K562 (cell line): ENCODE measurements at regions not wholly inside any gene's neighbourhood (a gene's known extent, or its start where the extent isn't known, plus 50 kb on each side); places are given as distances from the start of the nearest gene placed in this dataset.
A peak's percentile ranks its signal among the peaks of the same experiment; 100 is the strongest.

Experiments
- ARID3B ChIP-seq: fragments of 250-450 bp; sonication (Bioruptor Pico); IDR thresholded peaks from 2 replicates; pipeline ENCODE4 v1.4.0; 2020; ENCODE audit warnings: borderline replicate concordance
- BRD4 ChIP-seq: fragments of 200-600 bp; sonication (generic); IDR thresholded peaks from 2 replicates; pipeline ENCODE4 v1.6.1; 2017; ENCODE audit warnings: inconsistent platforms
- E2F4 ChIP-seq: sonication (generic); formaldehyde crosslinking; IDR thresholded peaks from 2 replicates; pipeline ENCODE4 v1.8.0; 2022; ENCODE audit warnings: mild to moderate bottlenecking, low read depth, missing genetic modification reagents
- FIP1L1 ChIP-seq: fragments of 200-400 bp; formaldehyde crosslinking; IDR thresholded peaks from 2 replicates; pipeline ENCODE4 v1.6.1; 2018; ENCODE audit warnings: mild to moderate bottlenecking, low read depth, low read length; ENCODE audit not compliant: poor library complexity, severe bottlenecking
- GATAD2A ChIP-seq: fragments of 450-650 bp; IDR thresholded peaks from 2 replicates; pipeline ENCODE4 v1.6.1; 2017
- HSF4 ChIP-seq: fragments of 250-450 bp; sonication (Bioruptor Pico); IDR thresholded peaks from 2 replicates; pipeline ENCODE4 v2.1.2; 2022; ENCODE audit warnings: mild to moderate bottlenecking, moderate library complexity, borderline replicate concordance
- ID3 ChIP-seq, 2 experiments: fragments of 250-450 bp in 1 of 2; fragments of 450-650 bp in 1 of 2; sonication (Bioruptor Pico) in 1 of 2; IDR thresholded peaks; 2 replicates each; pipeline versions ENCODE4 v1.6.1 to v1.8.0; 2016 to 2021; ENCODE audit warnings: mild to moderate bottlenecking in 2 of 2, moderate library complexity in 2 of 2, missing compliant biosample characterization in 1 of 2, missing genetic modification characterization in 1 of 2
- KLF13 ChIP-seq: fragments of 450-650 bp; IDR thresholded peaks from 2 replicates; pipeline ENCODE4 v1.6.1; 2016; ENCODE audit warnings: missing genetic modification characterization, low read depth, mild to moderate bottlenecking, missing compliant biosample characterization, moderate library complexity, borderline replicate concordance
- KLF6 ChIP-seq: fragments of 250-450 bp; sonication (Bioruptor Pico); IDR thresholded peaks from 2 replicates; pipeline ENCODE4 v1.4.0; 2020; ENCODE audit warnings: mild to moderate bottlenecking, moderate library complexity, borderline replicate concordance
- L3MBTL2 ChIP-seq: fragments of 450-650 bp; IDR thresholded peaks from 2 replicates; pipeline ENCODE4 v1.6.1; 2016; ENCODE audit warnings: mild to moderate bottlenecking, moderate library complexity
- PRDM10 ChIP-seq: fragments of 450-650 bp; IDR thresholded peaks from 2 replicates; pipeline ENCODE4 v1.6.1; 2018; ENCODE audit not compliant: partially characterized antibody
- RFX7 ChIP-seq: fragments of 250-450 bp; sonication (Bioruptor Pico); IDR thresholded peaks from 2 replicates; pipeline ENCODE4 v1.5.1; 2021; ENCODE audit warnings: mild to moderate bottlenecking
- THRA ChIP-seq: fragments of 450-650 bp; IDR thresholded peaks from 2 replicates; pipeline ENCODE4 v1.6.1; 2017; ENCODE audit warnings: mild to moderate bottlenecking, moderate library complexity
- VEZF1 ChIP-seq: fragments of 200-800 bp; sonication (Bioruptor generic); IDR thresholded peaks from 2 replicates; pipeline ENCODE4 v1.6.1; 2017; ENCODE audit warnings: missing genetic modification characterization, missing compliant biosample characterization
- ZBTB9 ChIP-seq: fragments of 450-650 bp; formaldehyde crosslinking; IDR thresholded peaks from 2 replicates; pipeline ENCODE4 v1.4.0; 2020; ENCODE audit warnings: mild to moderate bottlenecking, moderate library complexity
- ZNF583 ChIP-seq: fragments of 250-450 bp; sonication (Bioruptor Pico); IDR thresholded peaks from 2 replicates; pipeline ENCODE4 v1.4.0; 2020

- TF ChIP-seq ID3 (CRISPR knock-in tag; IDR thresholded peaks at IDR 0.05) = no peak
- no peak for TF ChIP-seq ID3 (tag; IDR thresholded peaks at IDR 0.05)
- no peak for TF ChIP-seq ARID3B (CRISPR knock-in tag)
- TF ChIP-seq FIP1L1 = no peak
- TF ChIP-seq E2F4 (CRISPR knock-in tag) = no peak
- peak; percentile 70 for TF ChIP-seq L3MBTL2
- TF ChIP-seq PRDM10 = peak; percentile 31
- 0 out of 2 replicates have a peak, but pooled peaks have one; percentile 11 for TF ChIP-seq VEZF1 (CRISPR knock-in tag)
- no peak for TF ChIP-seq ZNF583 (CRISPR knock-in tag)
- no peak for TF ChIP-seq BRD4
- TF ChIP-seq HSF4 = no peak
- no peak for TF ChIP-seq GATAD2A
- TF ChIP-seq ZBTB9 = no peak
- TF ChIP-seq RFX7 (CRISPR knock-in tag) = no peak
- no peak for TF ChIP-seq KLF6 (CRISPR knock-in tag)
- no peak for TF ChIP-seq KLF13
- TF ChIP-seq THRA = no peak
Observed at GRCh38 chr15:77803487-77803886, 170.8 kb upstream of the LINGO1 start (continued).
